Tibial nerve (tissue), 4 donors: ENCODE measurements at regions not wholly inside any gene's neighbourhood (a gene's known extent, or its start where the extent isn't known, plus 50 kb on each side); places are given as distances from the start of the nearest gene placed in this dataset. TPM values are rescaled to one million over a fixed set of nuclear protein-coding genes. Genes with fewer than 3 reads are reported as not detected.

Experiments used
- DNase-seq, 2 donors: peaks; one replicate each; pipeline ENCODE4 v3.0.0-alpha.2; 2019; ENCODE audit warnings: low spot score in 2 of 2
- H3K27ac ChIP-seq, 4 donors: fragments of 200-600 bp; sonication (generic) in 3 of 4; one replicate each; pipeline ENCODE4 v1.5.1; 2017 to 2019; ENCODE audit warnings: mild to moderate bottlenecking in 1 of 4
- H3K27me3 ChIP-seq, 2 donors: fragments of 200-600 bp; sonication (generic) in 1 of 2; one replicate each; pipeline versions ENCODE4 v1.5.1 to v1.6.0; 2017 to 2019
- H3K36me3 ChIP-seq, 3 donors: fragments of 200-600 bp; sonication (generic); one replicate each; pipeline ENCODE4 v1.5.1; 2018 to 2019
- H3K4me1 ChIP-seq, 4 donors: fragments of 200-600 bp; sonication (generic) in 3 of 4; one replicate each; pipeline ENCODE4 v1.5.1; 2017 to 2019
- H3K4me3 ChIP-seq, 4 donors: fragments of 200-600 bp; sonication (generic) in 3 of 4; one replicate each; pipeline ENCODE4 v1.5.1; 2017 to 2019; ENCODE audit warnings: mild to moderate bottlenecking in 1 of 4, moderate library complexity in 1 of 4
- H3K9me3 ChIP-seq, 4 donors: fragments of 200-600 bp; sonication (generic) in 3 of 4; one replicate each; pipeline ENCODE4 v1.5.1; 2017 to 2019
- CTCF ChIP-seq, 5 experiments: fragments of 200-600 bp in 3 of 5; fragments of 450-650 bp in 2 of 5; sonication (generic) in 3 of 5; IDR thresholded peaks; one replicate each; pipeline ENCODE4 v1.5.1; 2016 to 2019; ENCODE audit warnings: antibody characterized with exemption in 5 of 5, mild to moderate bottlenecking in 3 of 5, moderate library complexity in 2 of 5
- EP300 ChIP-seq, 2 donors: sonication (generic); formaldehyde crosslinking; IDR thresholded peaks; one replicate each; pipeline ENCODE4 v1.6.1; 2017; ENCODE audit warnings: antibody characterized with exemption in 2 of 2, mild to moderate bottlenecking in 1 of 2
- POLR2A ChIP-seq, 2 donors: fragments of 450-650 bp; IDR thresholded peaks; one replicate each; pipeline ENCODE4 v1.6.1; 2017; ENCODE audit warnings: antibody characterized with exemption in 2 of 2, mild to moderate bottlenecking in 2 of 2, moderate library complexity in 2 of 2
- WGBS, 2 donors: methylation state at CpG; one replicate each; pipeline ENCODE4 v1.1.5; 2018; 5-methylcytosine and 5-hydroxymethylcytosine counted together
- small RNA-seq: library from RNA; depleted of rRNA; stranded (forward); fragments of <200 nt; gene quantifications from one replicate; pipeline ENCODE3, GENCODE V24; 2016

GRCh38 chr18:54530285-54530684, 60.8 kb upstream of the DYNAP start:
- no peak for TF ChIP-seq CTCF (IDR thresholded peaks at IDR 0.05)
- TF ChIP-seq POLR2A (IDR thresholded peaks at IDR 0.05), result no peak
- no peak for TF ChIP-seq EP300 (IDR thresholded peaks at IDR 0.05)
- Histone ChIP-seq H3K27ac (no peak overlapping the region), H3K27me3 (no peaks in the 10 kb centered on the region), H3K36me3 (no peaks in the 10 kb centered on the region), H3K4me3 (no peak overlapping the region), H3K4me1 (no peaks in the 10 kb centered on the region), H3K9me3 (peaks cover 0 to 10% (median 0%) of the 10 kb centered on the region in 4 donors)
- 71% methylated on average over 2 of the region's 2 CpGs for WGBS, 2 donors
- DNase-seq, result no peak

GRCh38 chr18:54531402-54532065, 59.5 kb upstream of the DYNAP start:
- no peak overlapping the region for H3K27ac ChIP-seq
- WGBS, 2 donors, result 37 to 39% methylated on average over 4 of the region's 4 CpGs
- no peak for DNase-seq
- no peak overlapping the region for H3K4me3 ChIP-seq
- no peaks in the 10 kb centered on the region for H3K4me1 ChIP-seq
- no peak for TF ChIP-seq POLR2A (IDR thresholded peaks at IDR 0.05)
- TF ChIP-seq CTCF (IDR thresholded peaks at IDR 0.05), result no peak
- no peak for TF ChIP-seq EP300 (IDR thresholded peaks at IDR 0.05)
- H3K36me3 ChIP-seq, result no peaks in the 10 kb centered on the region
- H3K9me3 ChIP-seq, result peaks cover 0 to 20% (median 0%) of the 10 kb centered on the region in 4 donors
- no peaks in the 10 kb centered on the region for H3K27me3 ChIP-seq

GRCh38 chr18:54532222-54532621, 58.8 kb upstream of the DYNAP start:
- no peak for DNase-seq
- TF ChIP-seq EP300 (IDR thresholded peaks at IDR 0.05), result no peak
- no peak for TF ChIP-seq POLR2A (IDR thresholded peaks at IDR 0.05)
- TF ChIP-seq CTCF (IDR thresholded peaks at IDR 0.05), result no peak
- Histone ChIP-seq H3K27me3 (no peaks in the 10 kb centered on the region), H3K27ac (no peak overlapping the region), H3K4me3 (no peak overlapping the region), H3K36me3 (no peaks in the 10 kb centered on the region), H3K4me1 (no peaks in the 10 kb centered on the region), H3K9me3 (peaks cover 0 to 20% (median 0%) of the 10 kb centered on the region in 4 donors)

- 42 to 54% methylated on average over 1 of the region's 1 CpG for WGBS, 2 donors
- TF ChIP-seq EP300 (IDR thresholded peaks at IDR 0.05) (no peak), POLR2A (IDR thresholded peaks at IDR 0.05) (no peak), CTCF (IDR thresholded peaks at IDR 0.05) (no peak)
- no peaks in the 10 kb centered on the region for H3K4me1 ChIP-seq
- no peak overlapping the region for H3K4me3 ChIP-seq
- no peak overlapping the region for H3K27ac ChIP-seq
- H3K9me3 ChIP-seq, result peaks cover 0 to 23% (median 0%) of the 10 kb centered on the region in 4 donors
- no peaks in the 10 kb centered on the region for H3K36me3 ChIP-seq
- no peak for DNase-seq
- H3K27me3 ChIP-seq, result no peaks in the 10 kb centered on the region
Observed at GRCh38 chr18:54532962-54533361, 58.1 kb upstream of the DYNAP start.

Small RNAs in the stretch of these regions (small RNA-seq; reads per million reads assigned to genes)
- gene AC090897.1, result not detected
